ENCODE measurements at regions not wholly inside any gene's neighbourhood (a gene's known extent, or its start where the extent isn't known, plus 50 kb on each side); places are given as distances from the start of the nearest gene placed in this dataset.

GRCh38 chr7:46809886-46810285 is 772.0 kb downstream of the TNS3 start:
- intact Hi-C loops (cut with micrococcal nuclease; ENCODE audit: unreplicated experiment): no loop called here
- Mint-ChIP-seq H3K4me3 (ENCODE audit: low read depth, unreplicated experiment) (no peak overlapping the region), H3K4me1 (ENCODE audit: low read depth, unreplicated experiment) (no peaks in the 10 kb centered on the region), H3K27me3 (ENCODE audit: unreplicated experiment) (no peaks in the 10 kb centered on the region), H3K36me3 (ENCODE audit: insufficient read depth, unreplicated experiment) (no peaks in the 10 kb centered on the region), H3K9me3 (ENCODE audit: low read depth, unreplicated experiment) (peaks cover 5% of the 10 kb centered on the region), H3K27ac (ENCODE audit: unreplicated experiment) (no peak overlapping the region)
- CTCF ChIA-PET: no interaction called here
- BruUV-seq (replicated peaks): no TSS peak
- no peak for TF ChIP-seq CTCF (IDR thresholded peaks at IDR 0.05; ENCODE audit: unreplicated experiment)
- DNase-seq: no peak

DNA sequence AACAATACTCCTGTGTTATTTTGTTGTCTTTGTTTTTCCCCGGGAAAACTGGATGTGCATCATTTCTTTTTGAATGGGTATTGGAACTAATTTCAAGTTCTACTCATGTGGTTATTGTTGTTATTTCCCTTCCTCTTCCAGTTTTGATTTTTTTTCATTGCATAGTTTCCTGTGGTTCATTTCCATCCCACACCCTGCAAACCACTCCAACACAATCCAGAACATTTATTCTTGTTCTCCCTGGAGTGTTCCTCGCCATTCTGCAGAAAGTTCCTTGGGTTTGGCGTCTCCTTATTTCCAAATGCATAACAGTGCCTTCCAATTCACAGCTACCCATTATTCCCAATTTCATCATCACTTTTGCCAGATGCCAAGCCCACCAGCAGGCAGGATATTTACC is 775.1 kb downstream of the TNS3 start:
- DNase-seq: no peak
- peaks cover 9% of the 10 kb centered on the region for H3K9me3 Mint-ChIP-seq (ENCODE audit: low read depth, unreplicated experiment)
- no peak overlapping the region for H3K4me3 Mint-ChIP-seq (ENCODE audit: low read depth, unreplicated experiment)
- H3K36me3 Mint-ChIP-seq (ENCODE audit: insufficient read depth, unreplicated experiment): no peaks in the 10 kb centered on the region
- TF ChIP-seq CTCF (IDR thresholded peaks at IDR 0.05; ENCODE audit: unreplicated experiment): no peak
- H3K27ac Mint-ChIP-seq (ENCODE audit: unreplicated experiment): no peak overlapping the region
- no peaks in the 10 kb centered on the region for H3K27me3 Mint-ChIP-seq (ENCODE audit: unreplicated experiment)
- CTCF ChIA-PET: no interaction called here
- intact Hi-C loops (cut with micrococcal nuclease; ENCODE audit: unreplicated experiment): no loop called here
- no peaks in the 10 kb centered on the region for H3K4me1 Mint-ChIP-seq (ENCODE audit: low read depth, unreplicated experiment)
- BruUV-seq (replicated peaks): no TSS peak

- H3K27me3 Mint-ChIP-seq (ENCODE audit: unreplicated experiment): no peaks in the 10 kb centered on the region
- H3K4me1 Mint-ChIP-seq (ENCODE audit: low read depth, unreplicated experiment): no peaks in the 10 kb centered on the region
- H3K4me3 Mint-ChIP-seq (ENCODE audit: low read depth, unreplicated experiment): no peak overlapping the region
- DNase-seq: no peak
- H3K27ac Mint-ChIP-seq (ENCODE audit: unreplicated experiment): no peak overlapping the region
- peaks cover 15% of the 10 kb centered on the region for H3K9me3 Mint-ChIP-seq (ENCODE audit: low read depth, unreplicated experiment)
- intact Hi-C loops (cut with micrococcal nuclease; ENCODE audit: unreplicated experiment): no loop called here
- CTCF ChIA-PET: no interaction called here
- no peaks in the 10 kb centered on the region for H3K36me3 Mint-ChIP-seq (ENCODE audit: insufficient read depth, unreplicated experiment)
- no peak for TF ChIP-seq CTCF (IDR thresholded peaks at IDR 0.05; ENCODE audit: unreplicated experiment)
- no TSS peak for BruUV-seq (replicated peaks)
These were observed 779.4 kb downstream of the TNS3 start for GRCh38 chr7:46802479-46802878.

DNA sequence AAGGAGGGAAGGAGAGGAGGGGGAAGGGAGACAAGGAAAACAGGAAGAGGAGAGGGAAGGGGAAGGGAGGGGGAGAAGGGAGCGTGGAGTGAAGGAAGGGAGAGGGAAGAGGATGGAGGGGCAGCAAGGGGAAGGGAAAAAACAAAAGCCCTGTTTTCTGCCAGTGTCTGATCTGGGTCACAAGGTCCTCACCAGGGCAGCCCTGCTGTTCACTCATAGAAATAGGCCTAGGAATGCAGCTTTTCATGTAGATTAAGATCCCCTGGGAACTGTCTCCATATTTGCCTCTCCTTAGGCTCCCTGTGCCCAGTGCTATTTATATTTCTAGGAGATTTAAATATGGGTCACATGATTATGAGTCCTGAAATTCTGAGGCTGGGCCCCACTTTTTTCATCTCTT is 790.7 kb downstream of the TNS3 start:
- Mint-ChIP-seq H3K4me3 (ENCODE audit: low read depth, unreplicated experiment) (no peak overlapping the region), H3K27ac (ENCODE audit: unreplicated experiment) (no peak overlapping the region), H3K9me3 (ENCODE audit: low read depth, unreplicated experiment) (no peaks in the 10 kb centered on the region), H3K27me3 (ENCODE audit: unreplicated experiment) (no peaks in the 10 kb centered on the region), H3K36me3 (ENCODE audit: insufficient read depth, unreplicated experiment) (peaks cover 2% of the 10 kb centered on the region), H3K4me1 (ENCODE audit: low read depth, unreplicated experiment) (peaks cover 16% of the 10 kb centered on the region)
- TF ChIP-seq CTCF (IDR thresholded peaks at IDR 0.05; ENCODE audit: unreplicated experiment): no peak
- no TSS peak for BruUV-seq (replicated peaks)
- DNase-seq: no peak
- CTCF ChIA-PET: interaction anchor here (0.5 kb wide), 1 partner anchor 140 kb away, joined by 6 read pairs; no protein-coding TSS in a partner anchor
- intact Hi-C loops (cut with micrococcal nuclease; ENCODE audit: unreplicated experiment): no loop called here

All from Calu3 (cell line).